T-helper 2 cell treated with Interferon-gamma antibody and Interleukin-4, amounts not matched to agents 100 ng/mL and 5 ng/mL, for 36 hours (primary cell): ENCODE measurements at regions not wholly inside any gene's neighbourhood (a gene's known extent, or its start where the extent isn't known, plus 50 kb on each side); places are given as distances from the start of the nearest gene placed in this dataset.

ENCODE experiments used
- intact Hi-C: fragments of 100-400 bp; cut with micrococcal nuclease; formaldehyde crosslinking; loops from one replicate; pipeline ENCODE4 v1.15.1; 2023

DNA sequence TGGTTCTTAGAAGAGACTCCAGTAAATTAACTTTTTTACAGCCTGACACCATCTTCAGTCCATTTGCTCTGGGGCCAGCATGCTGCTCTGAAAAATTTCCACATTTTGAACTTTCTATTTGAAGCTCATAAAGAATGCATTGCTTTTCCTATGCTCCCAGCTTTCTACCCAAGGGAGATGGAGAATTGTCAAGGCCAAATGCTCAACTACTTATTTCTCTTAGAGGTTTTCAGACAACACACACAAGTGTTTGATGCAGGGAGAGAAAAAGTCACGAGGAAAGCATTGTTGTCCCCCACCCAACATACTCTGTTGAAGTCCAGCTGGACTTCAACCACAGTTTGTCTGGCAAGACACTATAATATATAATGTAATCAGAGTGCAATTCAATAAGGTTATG is 100.3 kb upstream of the CADPS start:
- intact Hi-C loops, result no loop called here

DNA sequence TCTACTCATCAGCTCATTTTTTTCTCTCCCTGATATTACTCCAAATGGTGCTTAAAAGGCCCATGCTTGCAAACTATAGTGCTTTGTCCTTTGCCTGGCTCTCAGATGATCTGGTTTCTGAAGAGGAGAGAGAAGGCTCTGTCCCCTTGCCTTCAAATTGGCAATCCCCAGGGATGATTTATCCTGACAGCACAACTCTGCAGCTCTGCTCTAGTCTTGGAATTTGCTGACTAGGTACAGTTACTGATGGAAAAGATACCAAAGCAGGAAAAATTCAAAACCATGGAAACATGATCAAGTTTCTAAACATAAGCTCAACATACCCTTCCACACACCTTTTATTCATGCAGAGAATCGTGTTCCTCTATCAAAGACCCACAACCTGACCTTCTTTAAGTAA is 106.7 kb upstream of the CADPS start:
- intact Hi-C loops, result no loop called here

DNA sequence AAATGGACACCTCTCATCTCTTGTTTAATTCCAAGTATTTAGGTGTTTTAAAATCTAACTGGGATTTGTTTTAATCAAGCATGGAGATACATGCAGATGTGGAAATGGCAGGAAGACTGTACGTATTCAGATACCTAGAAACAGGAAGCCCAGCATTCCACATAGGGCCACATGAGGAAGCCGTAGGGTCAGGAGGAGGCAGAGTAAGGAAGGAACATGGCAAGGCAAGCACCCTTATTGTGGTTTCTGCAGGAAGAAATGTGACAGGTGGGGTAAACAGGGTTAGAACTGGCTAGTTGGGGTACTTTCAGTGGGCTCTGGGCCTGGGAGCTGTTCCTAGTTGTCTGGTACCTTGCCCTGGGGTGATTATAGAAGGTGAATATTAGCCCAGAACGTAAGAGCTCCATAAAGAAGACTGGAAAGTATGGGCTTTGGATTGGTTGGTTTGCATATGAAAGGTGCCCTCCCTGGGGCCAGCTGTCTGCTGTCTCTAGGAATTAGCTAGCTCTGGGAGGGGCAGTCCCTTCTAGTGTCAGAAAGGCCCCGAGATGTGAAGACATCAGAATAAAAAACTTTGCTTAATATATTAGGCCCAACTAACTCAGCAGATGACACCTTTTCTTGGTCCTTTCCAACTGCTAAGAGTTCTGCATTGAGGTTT is 107.7 kb upstream of the CADPS start:
- intact Hi-C loops, result no loop called here

DNA sequence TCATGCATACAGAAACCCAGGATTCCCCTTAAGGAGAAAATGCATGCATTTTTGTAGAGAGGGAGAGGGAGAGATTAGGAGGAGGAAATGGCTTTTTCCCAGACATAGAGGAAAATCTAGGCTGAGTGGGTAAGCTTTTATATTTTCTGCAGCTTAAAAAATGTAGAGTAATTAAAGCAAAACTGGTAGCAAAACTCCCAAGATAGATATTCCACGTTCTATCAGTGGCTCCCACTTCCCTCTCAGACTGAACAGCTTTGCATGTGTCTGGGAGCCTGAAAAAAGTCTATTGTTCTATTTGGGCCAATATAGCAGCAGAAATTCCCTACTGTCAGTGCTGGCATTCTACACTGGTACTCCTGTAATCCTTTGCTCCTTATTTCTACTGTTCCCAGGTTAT is 110.8 kb upstream of the CADPS start:
- intact Hi-C loops, result no loop called here

DNA sequence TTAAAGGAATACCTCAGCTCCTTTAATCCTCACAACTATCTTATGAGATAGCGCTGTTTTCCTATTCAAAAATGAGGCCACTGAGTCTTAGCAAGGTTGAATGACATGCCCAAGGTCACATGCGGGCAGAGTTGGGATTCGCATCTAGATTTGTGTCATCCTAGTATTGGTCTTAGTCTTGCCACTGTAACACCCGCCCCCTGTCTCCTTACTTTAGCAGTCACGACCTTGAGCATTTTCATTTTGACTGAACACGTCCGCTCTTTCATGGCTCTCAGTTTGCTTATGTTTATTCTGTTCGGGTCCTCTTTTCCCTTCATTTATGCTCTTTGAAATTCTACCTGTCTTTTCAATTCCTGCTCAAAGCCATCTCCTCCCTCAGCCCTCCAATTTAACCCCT is 112.5 kb upstream of the CADPS start:
- intact Hi-C loops, result no loop called here

DNA sequence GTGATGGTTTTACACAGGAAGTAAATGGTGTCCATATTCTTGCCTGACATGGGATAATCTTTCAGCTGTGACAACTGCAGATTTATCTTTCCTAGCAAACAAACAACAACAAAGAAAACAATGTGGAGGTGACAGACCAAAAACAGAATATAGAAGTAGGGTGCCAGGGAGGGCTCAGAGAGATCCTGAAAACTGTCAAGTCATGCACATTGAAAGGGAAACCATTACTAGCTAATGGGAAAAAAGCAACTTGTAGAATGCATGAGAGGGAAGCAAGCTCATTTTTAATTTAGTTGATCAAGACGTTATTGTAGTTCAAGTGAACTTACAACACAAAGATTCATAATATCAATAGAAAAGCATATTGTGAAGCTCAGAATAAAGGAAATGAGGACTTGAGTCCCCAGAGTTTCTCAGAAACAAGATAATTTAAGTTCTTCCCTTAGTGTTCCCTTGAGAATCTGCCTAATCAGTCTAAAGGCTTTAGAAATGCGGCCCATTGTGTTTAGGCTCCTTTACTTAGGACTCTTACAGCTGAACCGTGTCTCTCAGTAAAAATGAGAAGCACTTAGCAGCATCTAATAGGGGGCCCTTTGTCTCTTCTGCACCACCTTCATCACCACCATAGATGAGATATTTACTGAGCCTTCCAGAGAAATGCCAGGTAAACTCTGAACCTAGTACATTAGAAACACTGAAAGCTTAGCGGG is 115.6 kb upstream of the CADPS start:
- intact Hi-C loops, result no loop called here

DNA sequence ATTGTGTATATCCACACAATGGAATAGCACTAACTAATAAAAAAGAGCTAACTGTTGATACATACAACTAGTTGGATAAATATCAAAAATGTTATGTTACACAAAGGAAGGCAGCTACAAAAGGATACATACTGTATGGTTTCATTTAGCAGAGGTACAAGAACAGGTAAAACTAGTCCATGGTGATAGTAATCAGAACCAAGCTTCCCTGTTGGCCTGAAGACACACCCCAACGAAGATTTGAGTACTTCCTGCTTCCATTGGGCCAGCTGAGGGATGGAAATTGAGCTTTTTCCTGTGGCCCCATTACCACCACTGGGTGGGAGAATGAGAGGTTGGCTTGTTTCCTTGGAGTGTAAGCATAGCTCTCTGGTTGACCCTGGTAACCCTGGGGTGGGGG is 117.3 kb upstream of the CADPS start:
- intact Hi-C loops, result no loop called here

DNA sequence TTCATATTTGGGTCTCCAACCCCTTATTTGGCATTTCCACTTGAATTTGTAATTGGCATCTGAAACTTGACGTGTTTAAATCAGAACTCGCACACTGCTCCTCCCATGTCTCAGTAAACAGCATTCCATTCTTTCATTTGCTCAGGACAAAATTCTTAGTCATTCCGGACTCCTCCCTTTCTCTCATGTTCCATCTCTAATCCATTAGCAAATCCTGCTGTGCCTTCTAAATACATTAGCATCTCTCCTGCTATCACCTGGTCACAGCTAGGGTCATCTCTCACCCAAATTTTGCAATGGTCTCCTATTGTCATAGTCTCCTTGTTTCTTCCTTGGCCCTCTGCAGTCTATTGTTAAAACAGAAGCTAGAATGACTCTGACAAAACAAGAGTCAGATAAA is 119.9 kb upstream of the CADPS start:
- intact Hi-C loops, result no loop called here

DNA sequence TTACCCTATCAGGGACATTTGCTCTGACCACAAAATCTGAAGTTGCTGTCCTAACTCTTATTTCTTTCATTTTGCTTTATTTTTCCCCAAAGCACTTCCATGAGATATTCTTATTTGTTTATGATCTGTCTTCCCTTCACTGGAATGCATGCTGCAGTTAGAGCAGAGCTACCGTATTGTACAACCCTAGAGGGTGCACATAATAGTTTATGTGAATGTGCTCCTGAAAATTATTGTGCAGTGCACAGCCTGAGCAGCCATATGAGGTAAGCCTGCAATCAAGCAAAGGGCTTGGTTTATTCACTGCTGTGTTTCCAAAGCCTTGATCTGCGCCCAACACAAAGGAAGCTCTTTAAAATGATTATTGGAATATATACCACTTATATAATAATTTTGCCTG is 120.3 kb upstream of the CADPS start:
- intact Hi-C loops, result no loop called here

DNA sequence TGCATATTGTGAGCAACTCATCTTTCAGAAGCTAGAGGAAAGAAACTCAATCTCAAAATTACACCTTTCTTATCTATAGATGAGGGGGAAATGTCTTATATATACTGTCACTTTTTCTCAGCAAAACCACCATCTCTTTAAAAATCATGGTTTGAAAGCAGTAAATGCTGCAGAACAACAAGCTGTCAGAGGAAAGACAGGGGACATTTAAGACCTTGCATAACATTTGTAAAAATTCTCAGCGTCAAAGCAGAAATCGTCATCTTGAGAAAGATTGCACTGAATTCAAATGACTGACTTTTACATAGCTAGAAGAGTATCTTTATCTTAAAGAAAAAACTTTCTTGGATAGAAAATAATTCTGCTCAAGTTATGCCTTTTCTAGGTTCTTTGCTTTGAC is 122.2 kb upstream of the CADPS start:
- intact Hi-C loops, result no loop called here

DNA sequence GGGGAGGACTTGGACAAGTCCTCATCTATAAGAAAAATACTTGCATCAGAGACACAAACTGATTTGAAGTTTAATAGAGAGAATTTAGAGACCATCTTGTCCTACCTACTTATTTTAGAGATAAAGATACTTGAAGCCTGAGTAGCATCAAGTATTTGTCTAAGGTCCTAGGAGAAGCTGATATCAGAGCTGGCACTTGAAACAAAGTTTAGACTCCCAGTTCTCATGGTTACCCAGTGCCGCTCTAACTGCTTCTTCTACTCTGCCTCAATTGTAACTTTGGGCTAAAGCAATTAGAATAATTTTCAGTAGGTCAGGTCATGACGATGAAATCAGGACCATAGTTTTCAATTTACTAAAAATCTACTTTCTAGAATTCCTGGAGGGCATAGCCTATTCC is 123.9 kb upstream of the CADPS start:
- intact Hi-C loops, result no loop called here

DNA sequence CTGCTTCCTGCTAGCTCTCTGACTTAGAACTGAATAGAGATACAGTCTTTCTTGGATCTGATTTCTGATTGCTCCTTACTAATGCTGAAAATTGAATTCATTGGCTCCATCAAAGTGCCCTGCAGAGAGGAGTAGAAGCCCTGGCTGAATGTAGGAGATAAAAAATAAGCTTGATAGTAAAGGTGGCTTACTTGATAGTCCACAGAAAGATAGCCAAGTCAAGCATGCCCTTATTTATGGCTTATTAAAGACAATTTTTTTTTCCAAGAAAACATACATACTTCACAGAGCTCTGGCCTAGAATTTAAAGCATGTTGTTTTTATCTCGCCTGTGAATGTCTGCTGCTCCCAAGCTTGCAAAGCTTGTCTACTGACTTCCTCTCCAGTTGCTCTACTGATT is 124.6 kb upstream of the CADPS start:
- intact Hi-C loops, result no loop called here

DNA sequence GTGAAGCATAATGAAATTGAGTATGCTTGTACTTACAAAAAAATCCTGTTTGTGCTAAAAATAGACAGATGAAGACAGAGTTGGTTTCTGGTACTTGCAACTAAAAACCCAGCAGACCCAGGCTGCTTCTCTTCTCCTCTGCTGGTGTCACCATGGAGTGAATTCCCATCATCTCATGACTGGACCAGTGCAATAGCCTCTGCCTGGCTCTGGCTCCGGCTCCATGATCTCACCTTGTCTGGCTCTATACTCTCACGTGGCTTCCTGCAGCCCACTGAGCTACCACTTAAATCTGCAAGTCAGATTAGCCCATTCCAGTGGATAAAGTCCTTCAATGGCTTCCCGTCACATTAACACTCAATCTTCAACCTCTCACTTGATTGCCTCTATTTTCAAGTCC is 129.2 kb upstream of the CADPS start:
- intact Hi-C loops, result no loop called here

DNA sequence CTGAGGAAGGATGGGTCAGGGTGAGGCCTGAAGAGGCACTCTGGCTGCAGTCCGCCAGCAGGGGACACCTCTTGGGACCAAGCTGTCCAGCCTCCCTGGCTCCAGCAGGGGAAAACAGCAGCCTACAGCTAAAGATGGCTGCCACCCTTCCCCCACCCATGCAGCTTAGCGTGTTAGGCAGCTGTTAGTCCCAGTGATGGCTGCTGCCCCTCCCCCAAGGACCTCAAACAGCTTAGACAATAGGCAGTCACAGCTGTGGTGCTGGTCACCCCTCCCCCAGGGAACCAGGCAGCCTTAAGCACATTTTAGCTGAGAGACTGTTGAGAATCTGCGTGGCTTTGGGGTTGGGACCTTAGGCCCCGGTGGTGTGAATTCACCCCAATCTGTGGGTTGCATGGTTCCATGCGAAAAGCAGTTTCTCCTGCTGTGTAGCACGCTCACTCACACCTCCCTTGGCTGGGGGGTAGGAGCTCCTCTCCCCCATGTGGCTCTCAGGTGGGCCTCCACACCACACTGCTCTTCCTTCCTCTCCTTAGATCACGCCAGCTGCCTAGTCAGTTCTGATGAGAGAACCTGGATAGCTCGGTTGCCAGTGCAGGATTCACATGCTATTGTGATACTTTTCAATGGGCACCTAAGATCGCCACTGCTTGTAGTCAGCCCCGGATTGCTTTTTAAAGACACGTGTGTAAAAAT is 140.5 kb upstream of the CADPS start:
- intact Hi-C loops, result no loop called here

DNA sequence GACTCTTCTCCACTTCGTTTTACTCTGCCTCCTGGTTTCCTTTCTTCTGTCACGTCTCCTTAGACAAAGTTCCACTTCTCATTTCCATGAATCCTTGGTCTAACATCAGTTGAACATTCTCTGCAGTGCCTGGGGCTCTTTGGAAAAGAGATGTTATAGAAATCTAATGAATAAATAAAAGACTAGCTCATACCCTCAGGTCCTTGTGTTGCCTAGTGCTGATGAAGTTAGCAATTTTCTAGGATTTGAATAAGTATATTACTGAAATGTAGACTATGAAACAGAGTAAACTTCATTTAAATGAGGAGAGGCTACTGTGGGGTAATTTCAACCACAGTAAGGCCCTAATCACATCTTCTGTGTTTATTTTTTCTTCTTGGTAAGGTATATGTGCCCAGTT is 146.9 kb upstream of the CADPS start:
- intact Hi-C loops, result no loop called here

DNA sequence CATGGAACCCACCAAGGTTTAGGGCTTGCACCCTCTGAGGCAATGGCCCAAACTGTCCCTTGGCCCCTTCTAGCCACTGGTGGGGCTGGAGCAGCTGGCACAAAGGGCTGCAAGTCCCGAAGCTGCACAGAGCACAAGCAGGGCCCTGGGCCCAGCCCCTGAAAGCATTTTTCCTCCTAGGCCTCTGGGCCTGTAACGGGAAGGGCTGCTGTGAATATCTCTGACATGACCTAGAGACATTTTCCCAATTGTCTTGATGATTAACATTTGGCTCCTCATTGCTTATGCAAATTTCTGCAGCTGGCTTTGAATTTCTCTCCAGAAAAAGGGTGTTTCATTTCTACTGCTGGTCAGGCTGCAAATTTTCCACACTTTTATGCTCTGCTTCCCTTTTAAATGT is 151.5 kb upstream of the CADPS start:
- intact Hi-C loops, result no loop called here

DNA sequence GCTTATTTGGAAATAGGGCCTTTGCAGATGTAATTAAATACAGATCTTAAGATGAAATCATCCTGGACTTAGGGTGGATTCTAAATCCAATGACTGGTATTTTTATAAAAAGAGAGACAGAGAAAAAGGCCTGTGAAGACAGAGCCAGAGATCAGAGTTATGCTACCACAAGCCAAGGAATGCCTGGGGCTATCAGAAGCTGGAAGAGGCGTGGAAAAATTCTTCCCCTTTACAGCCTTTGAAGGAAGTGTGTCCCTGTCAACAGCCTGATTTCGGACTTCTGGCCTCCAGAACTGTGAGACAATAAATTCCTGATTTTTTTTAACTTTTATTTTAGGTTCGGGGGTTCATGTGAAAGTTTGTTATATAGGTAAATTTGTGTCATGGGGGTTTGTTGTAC is 154.1 kb upstream of the CADPS start:
- intact Hi-C loops, result no loop called here

DNA sequence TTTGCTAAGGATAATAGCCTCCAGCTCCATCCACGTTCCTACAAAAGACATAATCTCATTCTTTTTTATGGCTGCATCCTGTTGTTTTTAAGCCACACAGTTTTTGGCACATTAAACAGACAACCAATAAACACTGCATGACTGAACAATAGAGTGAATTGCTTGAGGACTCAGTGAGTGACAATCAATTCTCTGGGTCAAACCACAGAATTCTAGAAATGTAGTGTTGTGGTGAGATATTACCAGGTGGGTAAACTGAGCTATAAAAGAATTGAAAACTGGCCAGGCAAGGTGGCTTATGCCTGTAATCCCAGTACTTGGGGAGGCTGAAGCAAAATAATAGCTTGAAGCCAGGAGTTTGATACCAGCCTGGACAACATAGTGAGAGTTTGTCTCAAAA is 154.7 kb upstream of the CADPS start:
- intact Hi-C loops, result no loop called here

DNA sequence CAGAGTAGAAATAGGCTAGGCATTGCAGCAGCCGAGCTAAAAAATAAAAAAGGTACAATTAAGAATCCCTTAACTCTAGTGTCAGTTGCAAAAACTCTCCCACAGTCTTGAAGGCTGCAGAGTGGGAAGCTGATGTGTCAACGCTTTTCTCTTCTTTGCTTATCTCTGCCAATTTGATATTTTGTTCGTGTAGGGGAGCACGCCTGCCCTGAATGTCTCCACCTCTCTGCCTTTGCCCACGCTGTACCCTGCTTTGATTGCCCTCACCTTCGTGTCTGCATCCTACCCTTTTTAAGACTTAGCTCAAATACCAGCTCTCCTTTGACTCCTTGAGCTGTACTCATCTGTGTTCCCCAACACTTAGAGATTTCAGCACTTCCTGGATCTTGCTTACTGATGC is 155.4 kb upstream of the CADPS start:
- intact Hi-C loops, result no loop called here

DNA sequence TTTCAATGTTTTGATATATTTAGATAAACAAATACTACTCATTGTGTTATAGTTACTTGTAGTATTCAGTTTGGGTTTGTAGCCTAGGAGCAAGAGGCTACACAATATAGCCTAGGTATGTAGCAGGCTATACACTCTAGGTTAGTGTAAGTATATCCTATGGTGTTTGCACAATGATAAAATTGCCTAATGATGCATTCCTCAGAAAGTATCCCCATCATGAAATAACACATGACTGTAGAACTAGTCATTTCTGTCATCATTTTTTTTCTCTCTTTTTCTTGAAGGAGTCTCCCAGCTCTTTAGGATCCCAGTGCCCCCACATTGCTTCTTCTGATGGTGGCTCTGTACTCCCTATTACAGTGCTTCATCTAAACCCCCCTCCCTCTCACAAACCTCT is 157.7 kb upstream of the CADPS start:
- intact Hi-C loops, result no loop called here

DNA sequence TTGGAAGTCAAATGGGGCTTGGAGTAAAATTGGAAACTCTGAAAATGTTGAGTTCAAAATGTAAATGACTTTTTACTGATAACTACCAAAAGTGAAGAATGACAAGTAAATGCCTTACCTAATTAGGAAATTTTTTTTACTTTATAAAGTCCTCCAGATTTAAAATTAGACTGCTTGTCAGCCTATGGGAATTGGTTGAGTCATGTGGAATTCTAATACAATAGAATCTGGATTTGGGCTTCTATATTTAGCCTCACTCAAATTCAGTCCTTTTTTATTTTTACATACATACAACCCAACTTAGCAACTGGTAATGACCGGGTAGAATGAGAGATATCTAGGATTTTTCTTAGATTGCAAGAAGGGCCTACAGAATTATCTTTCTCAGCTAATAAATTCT is 158.9 kb upstream of the CADPS start:
- intact Hi-C loops, result no loop called here

DNA sequence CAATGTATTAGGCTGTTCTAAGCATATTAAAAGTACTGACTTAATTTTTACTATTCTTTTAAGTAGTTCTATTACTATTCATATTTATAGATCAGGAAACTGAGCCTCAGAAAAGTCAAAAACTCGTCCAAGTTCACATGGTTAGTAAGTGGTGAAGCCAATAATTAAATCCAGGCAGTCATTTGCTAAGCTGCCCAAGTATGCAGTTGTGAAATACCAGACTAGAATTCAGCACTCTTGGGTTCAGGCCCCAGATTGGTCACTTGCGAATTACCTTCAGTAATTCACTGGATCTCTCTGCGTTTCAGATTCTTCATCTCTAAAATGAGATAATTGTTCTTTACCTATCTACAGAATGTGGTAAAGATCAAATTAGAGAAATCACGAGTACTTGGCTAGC is 161.9 kb upstream of the CADPS start:
- intact Hi-C loops, result no loop called here

DNA sequence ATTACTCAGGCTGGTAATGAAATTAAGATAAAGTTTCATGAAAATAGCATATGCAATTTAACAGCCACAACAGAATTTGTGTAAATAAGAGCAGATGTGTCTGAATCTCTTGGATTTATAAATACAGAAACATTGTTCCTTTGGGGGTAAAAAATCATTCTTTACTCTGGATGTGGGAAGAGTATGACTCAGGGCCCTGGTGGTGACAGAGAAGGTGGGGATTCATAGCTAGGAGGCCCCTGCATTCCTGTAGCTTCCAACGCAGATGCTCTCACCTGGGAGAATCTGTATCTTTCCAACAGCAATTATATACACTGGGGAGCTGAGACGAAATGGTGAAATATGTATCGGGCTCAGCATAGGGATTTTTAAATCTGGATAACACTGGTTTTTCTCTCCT is 167.6 kb upstream of the CADPS start:
- intact Hi-C loops, result no loop called here
